SHP77 (cell line): ENCODE measurements at regions not wholly inside any gene's neighbourhood (a gene's known extent, or its start where the extent isn't known, plus 50 kb on each side); places are given as distances from the start of the nearest gene placed in this dataset.

Source experiments
- DNase-seq, 2 experiments: peaks; one replicate each; lab custom pipeline; 2025; lab: John Stamatoyannopoulos, UW

DNA sequence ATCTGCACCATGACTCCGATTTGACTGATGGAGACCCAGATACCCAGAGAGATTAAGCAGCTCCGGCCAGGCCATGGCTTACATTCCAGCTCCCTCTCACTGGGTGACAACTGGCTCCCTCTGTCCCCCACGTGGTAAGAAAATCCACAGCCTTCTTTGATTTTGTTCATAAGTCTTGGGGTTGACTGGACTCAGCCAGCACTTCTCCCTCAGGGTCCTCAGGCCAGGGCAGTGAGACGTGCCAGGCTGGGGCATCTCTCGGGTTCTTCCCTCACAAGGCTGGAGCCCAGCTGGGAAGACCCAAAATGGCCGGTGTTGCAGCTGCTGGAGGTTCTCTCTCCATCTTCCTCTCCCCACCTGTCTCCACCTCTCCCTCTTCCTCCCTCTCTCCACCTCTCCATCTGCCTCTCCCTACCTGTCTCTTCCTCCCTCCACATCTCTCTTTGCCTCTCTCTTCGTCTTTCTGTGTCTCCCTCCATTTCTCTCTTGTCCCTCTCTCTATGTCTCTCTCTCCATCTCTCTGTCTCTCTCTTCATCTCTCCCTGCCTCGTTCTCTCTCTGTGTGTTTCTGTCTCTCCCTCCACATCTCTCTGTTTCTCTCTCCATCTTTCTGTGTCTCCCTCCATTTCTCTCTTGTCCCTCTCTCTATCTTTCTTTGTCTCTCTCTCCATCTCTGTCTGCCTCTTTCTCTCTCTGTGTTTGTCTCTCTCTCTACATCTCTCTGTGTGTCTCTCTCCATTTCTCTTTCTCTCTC, 105.3 kb downstream of the FOXL1 start:
- DNase-seq = no peak

DNA sequence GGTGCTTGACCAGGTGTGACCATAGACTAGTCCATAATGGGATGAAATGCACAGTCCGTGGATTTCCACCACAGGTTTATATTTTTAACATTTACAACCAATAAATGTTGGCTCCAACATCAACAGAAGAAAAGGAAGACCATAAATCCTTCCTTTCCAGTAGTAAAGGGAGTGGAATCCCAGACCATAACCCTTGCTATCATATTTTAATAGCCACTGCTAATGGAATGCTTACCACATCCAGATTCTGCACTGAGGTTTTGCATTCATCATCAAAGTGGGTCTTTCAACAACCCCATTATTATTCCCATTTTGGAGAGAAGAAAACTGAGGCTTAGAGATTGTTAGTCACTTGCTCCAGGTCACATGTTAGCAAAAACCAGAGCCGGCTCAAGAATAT, 106.7 kb downstream of the FOXL1 start:
- no peak for DNase-seq

DNA sequence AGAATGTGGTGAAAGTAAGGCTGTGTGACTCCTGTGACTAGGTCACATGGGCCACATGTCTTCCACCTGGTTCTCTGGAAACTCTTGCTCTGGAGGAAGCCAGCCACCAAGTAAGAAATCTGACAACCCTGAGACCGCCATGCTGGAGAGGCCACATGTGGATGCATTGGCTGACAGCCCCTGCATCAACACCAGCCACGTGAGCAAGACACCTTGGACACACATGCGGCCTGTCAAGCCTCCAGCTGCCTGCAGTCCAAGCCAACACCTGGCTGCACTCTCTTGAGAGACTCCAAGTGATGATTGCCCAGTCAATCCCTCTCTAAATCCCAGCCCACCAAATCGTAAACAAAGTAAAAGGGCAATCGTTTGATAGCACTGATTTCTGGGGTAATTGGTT, 112.6 kb downstream of the FOXL1 start:
- no peak for DNase-seq

DNA sequence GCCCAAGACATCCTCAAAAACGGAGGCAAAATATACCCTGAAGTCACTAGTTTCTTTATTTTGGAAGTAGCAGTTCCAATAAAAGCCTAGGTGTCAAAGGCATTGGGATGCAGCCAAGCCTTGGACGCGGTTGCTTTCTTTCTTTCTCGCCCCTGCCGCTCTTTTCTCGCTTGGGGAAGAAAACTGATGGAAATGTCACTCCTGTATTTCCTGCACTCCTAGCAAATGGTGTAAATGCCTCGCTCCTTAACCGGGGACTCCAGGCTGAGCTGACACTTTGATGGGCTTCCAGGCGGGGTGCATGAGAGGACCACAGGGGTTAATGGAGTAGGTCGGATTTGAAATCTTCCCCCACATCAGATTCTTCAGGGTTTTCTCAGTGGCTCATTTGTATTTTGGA, 114.1 kb downstream of the FOXL1 start:
- DNase-seq = no peak

DNA sequence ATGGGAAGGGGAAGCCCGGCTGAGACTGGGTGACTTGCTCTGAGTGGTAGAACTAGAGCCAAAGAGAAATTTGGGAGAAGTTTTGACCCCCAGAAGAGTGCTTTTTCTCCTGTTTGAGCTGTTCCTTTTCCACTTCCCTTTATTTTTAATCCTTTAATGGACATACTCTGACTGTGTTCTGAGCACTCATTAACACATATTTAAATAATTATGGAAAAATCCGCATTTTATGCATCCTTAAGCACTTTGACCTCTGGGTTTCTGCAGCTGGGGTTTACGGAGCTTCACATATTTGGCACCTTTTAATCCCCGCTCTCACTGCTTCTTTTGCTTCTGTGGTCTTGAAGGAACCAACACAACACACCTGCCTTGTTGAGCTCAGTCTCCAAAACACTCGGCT, 114.7 kb downstream of the FOXL1 start:
- DNase-seq = no peak

- DNase-seq = no peak
Observed at GRCh38 chr16:86697715-86698114, 119.4 kb downstream of the FOXL1 start.

DNA sequence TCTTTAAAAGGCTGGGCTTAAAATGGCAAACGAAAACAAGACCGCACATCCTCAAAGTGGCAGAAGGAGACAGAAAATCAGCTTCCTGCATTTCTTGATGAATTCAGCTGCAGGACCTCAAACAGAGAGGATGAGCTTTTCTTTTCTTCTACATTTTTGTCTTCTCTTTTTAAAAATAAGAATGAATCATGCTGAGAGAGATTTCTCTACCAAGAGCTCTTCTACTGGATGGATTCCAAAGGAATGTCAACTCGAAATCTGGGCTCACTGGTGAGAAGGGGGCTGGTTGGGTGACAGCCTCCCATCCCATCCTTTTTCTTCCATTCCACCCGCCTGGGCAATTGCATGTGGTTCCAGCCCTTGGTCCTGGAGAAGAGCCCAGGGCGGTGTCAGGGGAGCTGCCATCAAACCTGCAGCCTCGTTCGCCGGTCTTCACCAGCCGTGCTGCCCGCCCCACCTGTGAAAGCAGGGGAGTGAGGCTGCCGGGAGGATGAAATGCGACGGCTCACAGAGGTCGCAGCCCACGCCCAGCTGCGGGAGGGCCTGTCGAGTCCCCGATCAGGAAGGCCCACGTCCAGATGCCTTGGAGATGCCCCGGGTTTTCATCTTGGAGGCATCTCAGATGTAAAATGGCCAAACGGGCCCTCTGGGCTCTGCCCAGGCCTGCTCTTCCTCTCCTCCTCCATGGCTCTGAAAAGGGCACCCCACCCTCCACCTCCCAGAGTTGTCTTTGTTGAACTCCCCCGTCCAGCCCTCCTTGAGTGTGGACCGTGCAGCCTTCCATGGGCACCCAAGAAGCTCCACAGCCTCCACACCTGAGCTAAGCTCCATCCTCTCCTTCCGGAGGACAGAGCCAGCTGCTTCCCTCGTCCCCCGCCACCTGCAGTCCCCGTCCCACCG, 121.9 kb downstream of the FOXL1 start:
- no peak for DNase-seq

GRCh38 chr16:86701286-86701975, 123.1 kb downstream of the FOXL1 start:
- DNase-seq = no peak

DNA sequence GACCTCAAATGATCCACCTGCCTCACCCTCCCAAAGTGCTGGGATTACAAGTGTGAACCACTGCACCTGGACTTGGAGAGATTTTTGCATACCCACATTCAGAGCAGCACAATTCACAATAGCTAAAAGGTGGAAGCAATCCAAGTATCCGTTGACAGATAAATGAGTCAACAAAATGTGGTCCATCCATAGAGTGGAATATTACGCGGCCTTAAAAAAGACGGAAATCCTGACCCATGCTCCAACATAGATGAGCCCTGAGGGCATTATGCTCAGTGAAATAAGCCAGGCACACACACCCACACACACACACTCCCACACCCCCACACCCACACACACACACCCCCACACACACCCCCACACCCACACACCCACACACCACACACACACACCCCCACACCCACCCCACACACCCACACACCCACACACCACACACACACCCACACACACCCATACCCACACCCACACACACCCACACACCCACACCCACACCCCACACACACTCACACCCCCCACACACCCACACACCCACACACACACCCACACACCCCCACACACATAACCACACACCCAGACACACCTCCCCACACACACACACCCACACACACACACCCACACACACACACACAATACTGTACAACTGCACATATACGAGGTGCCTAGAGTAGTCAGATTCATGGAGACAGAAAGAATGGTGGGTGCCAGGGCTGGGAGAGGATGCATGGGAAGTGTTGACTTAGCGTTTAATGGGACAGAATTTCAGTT, 124.7 kb downstream of the FOXL1 start:
- DNase-seq = no peak

DNA sequence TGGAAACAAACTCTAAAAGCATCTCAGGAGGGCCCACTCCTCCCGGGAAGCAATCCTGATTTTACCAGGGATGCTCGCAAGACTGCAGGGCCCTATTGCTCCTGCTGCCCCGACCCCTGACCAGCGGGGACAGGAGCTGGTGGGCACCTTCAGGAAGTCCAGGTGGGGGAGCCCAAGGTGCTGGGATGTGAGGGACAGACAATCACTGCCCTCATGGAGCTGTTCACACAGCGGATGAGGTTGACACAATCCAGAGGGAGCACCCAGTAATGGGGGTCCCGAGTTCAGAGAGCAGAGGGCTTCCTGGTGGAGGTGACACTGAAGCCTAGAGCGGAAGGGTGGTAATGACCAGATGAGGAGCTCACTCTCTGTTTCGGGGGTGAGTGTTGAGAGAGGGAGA, 126.2 kb downstream of the FOXL1 start:
- DNase-seq = no peak

- DNase-seq = no peak
Observed at GRCh38 chr16:86706726-86707125, 128.4 kb downstream of the FOXL1 start.

- DNase-seq = no peak
Observed at GRCh38 chr16:86707171-86707570, 128.8 kb downstream of the FOXL1 start.

GRCh38 chr16:86707581-86707980, 129.2 kb downstream of the FOXL1 start:
- no peak for DNase-seq

DNA sequence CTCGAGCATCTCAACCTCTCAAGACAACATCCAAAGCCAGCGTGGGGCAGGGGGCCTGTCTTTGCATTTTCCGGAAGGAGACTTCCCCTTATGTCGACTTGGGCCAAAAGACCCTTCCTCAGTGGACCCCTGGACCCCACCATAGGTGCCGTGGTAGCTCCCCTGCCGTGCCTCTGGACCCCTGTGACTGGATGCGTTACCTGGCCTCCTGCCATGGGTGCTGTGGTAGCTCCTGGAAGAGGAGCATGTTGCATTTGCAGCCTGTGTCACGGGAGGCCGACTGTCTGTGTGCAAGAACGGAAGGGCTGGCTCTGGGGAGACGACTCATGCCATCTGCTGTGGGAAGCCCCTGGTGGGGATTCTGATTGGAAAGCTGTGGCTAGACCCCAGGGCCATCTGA, 130.1 kb downstream of the FOXL1 start:
- DNase-seq = no peak

- DNase-seq = no peak
Observed at GRCh38 chr16:86709103-86709502, 130.8 kb downstream of the FOXL1 start.

DNA sequence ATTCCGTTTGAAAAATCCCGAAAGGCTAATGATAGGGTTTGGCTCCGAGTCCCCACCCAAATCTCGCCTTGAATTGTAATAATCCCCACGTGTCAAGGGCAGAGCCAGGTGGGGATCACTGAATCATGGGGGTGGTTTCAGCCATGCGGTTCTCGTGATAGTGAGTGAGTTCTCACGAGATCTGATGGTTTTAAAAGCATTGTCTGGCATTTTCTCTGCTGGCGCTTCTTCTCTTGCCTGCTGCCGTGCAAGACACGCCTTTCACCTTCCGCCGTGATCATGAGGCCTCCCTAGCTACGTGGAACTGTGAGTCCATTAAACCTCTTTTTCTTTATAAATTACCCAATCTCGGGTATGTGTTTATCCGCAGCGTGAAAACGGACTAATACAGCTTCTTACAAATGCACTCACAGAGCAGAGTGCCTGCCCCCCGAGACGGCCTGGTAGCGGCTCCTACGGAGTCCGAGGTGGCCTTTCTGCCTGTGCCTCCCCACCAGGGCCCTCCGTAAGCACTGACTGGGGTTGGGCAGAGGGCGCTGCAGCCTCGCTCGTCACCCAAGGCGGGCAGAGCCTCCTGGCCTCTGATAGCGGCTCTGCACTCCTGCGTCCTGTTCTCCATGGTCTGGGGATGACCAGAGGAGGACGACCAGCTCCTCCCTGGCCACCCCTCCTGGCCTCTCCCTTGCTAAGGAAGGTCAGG, 131.7 kb downstream of the FOXL1 start:
- DNase-seq = no peak

DNA sequence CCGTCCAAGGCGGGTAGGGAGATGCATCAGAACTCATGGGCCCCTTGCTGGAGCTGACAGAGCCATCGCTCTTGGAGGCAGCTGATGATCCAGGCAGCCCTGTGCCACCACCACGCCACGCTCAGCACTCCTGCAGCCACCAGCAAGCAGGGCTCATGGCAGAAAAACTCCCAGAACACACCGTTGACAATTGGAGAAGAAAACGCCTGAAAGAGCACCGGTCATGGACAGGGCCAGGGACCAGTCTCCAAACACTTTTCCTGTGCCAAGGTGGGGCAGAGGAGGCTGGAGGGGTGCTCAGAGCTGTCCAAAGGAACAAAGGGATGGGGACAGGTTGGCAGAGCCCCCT, 132.2 kb downstream of the FOXL1 start:
- DNase-seq = no peak

- DNase-seq = no peak
Observed at GRCh38 chr16:86712158-86713009, 134.0 kb downstream of the FOXL1 start.

GRCh38 chr16:86713021-86713631, 134.8 kb downstream of the FOXL1 start:
- no peak for DNase-seq

- DNase-seq = no peak
Observed at GRCh38 chr16:86714166-86714565, 135.8 kb downstream of the FOXL1 start.
